HG03439 (cell line): ENCODE measurements at regions not wholly inside any gene's neighbourhood (a gene's known extent, or its start where the extent isn't known, plus 50 kb on each side); places are given as distances from the start of the nearest gene placed in this dataset.
"Not testable (repeated sequence)": the region's sequence is repeated elsewhere in the genome, so short reads cannot be mapped to it uniquely, and the experiment has no call there.

Experiments used
- ATAC-seq: cut with Tn5 transposase; IDR thresholded peaks from one replicate; pipeline ENCODE4 v1.9.1; 2021; ENCODE audit warnings: mild to moderate bottlenecking, moderate library complexity; ENCODE audit not compliant: unreplicated experiment

DNA sequence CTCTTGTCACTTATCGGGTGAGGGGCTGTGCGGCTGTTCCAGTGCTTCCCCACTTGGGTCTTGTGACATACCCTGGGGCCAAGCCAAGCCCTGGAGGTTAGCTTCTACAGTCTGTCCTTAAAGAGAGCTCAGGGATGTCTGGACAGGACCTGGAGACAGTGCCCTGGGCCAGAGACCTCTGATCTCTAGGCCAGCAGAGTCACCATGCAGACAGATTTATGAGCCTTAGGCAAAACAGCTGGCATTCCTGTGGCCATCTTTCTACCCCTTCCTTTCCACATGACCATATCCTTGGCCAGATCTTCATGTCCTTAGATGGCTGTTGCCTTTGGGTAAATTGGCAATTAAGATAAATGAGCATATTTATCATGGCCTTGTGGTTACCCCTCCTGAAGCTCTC, 678.6 kb downstream of the MAFB start:
- ATAC-seq: no peak

DNA sequence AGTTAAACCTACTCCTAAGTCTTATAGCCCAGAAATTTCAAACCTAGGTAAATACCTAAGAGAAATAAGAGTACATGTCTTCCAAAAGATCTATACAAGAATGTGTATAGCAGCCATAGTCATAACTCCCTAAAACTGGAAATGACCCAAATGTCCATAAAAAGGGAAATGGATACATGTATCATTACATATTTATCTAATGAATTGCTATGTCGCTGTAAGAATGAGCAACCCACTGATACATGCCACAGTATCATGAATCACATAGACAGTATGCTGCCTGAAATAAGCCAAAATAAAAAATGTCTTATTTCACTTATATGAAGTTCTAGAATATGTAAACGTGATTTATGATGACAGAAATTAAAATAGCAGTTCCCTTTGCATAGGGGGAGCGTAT, 679.5 kb downstream of the MAFB start:
- ATAC-seq: no peak

DNA sequence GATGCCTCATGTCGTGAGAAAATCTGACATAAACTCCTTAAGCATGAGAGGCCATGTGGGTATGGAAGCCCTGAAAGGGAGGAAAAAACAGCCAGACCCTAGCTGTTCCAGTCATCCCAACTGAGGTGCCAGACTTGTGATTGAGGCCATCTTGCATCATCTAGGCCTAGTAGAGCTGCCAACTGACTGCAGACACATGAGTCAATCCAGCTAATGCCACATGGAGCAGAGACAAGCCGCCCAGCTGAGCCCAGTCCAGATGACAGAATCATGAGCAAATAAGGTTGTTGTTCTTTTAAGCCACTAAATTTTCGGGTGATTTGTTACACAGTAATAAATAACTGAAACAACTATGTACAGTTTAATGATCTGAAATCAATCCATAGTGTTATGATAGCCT, 680.9 kb downstream of the MAFB start:
- ATAC-seq: no peak

DNA sequence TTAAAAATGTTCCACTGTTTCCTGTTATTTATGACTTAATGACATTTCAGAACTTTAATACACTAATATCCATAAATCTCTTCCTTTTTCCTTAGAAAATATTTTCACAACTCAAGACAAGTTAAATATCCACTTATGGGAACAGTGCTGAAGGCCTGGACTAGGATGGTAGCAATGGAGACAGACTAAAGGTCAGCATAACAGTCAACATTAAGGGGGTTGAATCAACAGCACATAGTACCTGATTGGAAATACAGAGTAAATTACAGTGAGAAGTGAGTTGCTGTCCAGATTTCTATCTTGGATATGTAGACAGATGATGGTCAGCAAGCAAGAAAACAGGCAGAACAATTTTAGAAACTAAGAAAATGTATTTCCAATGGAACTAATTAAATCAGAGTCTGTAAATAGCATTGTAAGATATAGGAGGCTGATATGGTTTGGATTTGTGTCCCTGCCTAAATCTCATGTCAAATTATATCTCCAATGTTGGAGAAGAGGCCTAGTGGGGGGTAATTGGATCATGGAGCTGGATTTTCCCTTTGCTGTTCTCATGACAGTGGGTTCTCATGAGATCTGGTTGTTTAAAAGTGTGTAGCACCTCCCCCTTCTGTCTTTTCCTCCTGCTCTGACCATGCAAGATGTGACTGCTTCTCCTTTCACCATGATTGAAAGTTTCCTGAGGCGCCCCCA, 682.7 kb downstream of the MAFB start:
- no peak for ATAC-seq

DNA sequence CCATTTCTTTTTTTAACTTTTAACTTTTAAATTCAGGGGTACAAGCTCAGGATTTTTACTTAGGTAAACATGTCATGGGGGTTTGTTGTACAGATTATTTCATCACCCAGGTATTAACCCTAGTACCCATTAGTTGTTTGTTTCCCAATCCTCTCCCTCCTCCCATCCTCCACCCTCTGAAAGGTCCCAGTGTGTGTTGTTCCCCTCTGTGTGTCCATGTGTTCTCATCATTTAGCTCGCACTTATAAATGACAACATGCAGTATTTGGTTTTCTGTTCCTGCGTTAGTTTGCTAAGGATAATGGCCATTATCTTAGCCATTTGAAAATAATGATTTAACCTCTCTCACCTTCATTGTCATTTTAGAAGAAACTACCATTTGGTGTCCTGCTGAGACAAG, 684.9 kb downstream of the MAFB start:
- ATAC-seq: not testable (repeated sequence)

DNA sequence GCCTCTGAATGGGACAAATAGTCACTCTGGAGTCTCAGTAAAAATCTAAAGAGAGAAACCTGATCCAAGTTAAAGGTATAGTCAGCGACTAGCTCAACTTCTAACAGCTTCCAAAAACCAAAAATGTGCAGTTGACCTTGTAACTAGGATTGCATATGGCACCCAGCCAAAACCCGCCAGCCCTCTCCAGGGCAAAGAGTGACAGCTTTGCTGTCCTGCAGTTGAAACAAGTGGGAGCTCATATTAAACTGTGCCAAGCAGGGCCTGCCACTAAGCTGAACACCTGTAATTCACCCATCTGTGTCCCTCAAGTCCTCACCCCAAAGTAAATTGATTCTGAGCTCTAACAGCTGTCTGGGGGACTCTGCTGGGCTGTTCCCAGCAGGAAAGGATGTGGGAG, 695.3 kb downstream of the MAFB start:
- no peak for ATAC-seq

DNA sequence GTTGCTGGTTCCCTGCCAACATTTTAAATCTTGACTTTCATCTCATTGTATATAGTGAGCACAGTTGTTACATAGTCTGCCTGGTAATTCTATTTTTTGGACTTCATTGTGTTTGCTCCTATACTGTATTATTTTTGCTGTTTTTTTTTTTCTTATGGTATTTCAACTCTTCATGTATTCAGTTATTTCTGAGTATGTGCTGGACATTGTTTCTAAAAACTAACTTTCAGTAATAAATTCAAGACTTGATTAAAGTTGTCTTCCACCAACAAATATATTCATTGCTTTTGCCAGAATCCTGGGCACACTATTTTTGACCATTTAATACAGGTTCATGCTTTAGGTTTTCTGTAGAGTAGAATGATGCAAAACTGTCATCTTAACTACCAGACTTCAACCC, 698.3 kb downstream of the MAFB start:
- ATAC-seq: no peak

DNA sequence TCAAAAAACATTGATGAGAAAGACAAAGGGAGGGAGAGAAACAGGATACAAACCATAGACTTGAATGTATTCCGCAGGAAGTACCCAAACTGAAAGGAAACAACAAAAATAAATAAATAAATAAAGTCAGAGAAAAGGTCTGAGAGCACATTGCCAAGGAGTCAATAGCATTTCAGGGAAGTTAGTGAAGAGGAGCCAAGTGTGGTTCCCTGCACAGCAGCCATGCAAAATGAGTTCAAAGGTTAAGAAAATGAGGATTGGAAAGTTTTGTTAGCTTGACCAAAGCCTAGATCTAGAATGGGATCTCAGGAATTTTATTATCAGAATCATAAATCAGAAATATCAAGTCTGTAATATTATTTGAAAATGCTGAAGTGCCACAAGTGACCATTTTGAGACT, 700.0 kb downstream of the MAFB start:
- no peak for ATAC-seq

DNA sequence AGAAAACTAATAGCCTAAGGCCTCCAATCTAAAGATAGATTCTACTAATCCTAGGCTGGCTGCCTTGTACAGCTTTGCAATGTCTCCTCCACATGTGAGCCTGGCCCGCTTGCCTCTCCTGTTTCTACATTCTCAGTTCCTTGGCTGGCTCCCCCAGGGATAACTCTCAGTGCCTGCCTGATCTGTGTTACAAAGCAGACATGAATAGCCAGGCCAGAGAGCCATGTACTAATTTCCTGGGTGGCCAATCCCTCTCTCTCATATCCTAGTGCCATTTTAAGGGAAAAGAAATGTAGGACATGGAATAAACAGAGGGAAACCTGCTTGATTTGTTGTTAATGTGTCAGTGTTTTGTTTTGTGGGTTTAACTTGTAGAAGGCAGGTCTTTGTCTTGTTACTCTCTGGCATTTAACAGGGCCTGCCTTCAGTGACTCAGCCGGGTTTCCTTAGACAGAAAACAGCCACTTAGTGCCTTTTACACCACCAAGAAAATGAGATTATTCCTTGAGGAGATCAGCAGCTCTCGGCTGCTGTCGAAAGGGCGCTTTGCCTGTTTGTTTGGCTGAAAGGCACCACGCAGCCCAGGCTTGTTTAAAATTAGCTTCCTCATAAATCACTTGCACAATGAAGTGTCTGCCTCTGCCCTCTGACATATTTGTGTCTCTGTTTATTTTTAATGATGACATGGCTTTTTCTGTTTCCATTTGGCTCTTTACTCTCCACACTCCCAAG, 702.7 kb downstream of the MAFB start:
- ATAC-seq: no peak

DNA sequence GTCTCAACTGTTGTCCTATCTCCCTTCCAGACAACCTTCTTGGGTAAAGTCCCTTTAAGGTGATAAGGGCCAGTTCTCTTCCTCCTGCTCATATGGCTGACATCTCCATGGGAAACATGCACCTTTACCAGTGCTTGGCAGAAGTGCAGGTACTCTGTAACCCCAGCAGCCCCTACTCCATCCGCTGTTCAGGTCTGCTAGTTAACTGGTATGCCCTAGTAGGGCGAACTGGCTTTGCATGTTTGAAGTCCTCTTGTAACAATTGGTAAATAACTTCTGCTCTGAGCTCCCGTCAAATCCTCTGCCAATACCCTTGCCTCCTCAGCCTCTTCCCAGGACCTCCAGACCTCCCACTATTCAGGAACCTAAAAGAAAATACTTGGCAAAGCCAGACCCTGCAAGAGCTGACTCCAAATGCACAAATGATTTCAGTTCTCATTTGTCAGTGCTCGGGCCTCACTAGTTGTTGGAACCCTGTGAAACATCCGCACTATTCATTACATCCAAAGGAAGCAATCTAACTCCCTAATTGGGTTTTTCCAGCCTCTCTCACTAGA, 703.7 kb downstream of the MAFB start:
- no peak for ATAC-seq

DNA sequence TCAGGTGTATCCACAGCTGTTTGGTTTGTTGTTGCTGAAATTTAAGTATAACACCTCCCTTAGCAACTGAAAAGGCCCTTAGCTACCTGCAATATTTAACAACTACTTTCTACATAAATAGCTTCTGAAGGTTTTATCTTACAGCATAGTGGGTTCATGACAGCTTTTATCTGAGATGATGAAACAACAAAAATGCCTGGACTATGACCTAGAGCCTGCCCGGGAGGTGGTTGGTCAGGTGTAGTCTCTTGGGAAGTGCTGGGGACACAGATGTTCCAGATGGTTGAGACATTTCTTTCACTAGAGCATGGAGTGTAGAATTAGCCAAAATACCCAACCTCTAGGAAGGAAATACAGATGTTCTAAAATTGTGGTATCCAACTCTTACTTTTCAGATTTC, 705.4 kb downstream of the MAFB start:
- no peak for ATAC-seq

DNA sequence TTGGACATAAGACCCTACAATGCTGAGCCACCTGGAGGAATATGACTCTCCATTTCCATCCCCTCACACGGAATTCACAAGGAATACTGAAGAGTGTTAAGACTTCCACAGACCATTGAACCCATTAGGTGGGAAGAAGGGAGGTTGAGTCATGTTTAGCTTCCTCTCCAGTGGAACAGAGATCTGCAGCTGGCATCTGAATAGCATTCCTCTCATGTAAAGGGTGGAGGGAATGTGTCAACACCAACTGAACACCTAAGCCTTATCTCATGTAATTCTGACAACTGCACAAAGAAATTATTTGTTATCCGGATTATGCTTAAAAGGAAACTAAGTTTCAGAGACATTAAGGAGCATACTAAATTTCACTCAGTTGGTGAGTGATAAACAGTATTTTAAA, 705.9 kb downstream of the MAFB start:
- no peak for ATAC-seq

DNA sequence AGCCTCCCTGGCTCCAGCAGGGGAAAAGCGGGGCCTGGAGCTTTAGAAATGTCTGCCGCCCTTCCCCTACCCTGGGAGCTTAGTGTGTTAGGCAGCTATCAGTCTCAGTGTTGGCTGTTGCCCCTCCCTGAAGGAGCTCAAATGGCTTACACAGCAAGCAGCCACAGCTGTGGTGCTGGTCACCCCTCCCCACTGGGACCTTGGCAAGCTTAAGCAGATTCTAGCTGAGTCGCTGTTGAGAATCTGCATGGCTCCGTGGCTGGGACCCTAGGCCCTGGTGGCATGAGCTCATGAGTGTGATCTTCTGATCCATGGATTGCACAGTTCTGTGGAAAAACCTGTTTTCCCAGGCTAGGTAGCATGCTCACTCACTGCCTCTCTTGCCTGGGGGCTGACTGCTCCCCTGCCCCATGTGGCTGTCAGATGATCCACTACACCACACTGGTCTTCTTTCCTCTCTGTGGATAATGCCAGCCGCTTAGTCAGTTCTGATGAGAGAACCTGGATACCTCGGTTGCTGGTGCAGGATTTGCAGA, 714.0 kb downstream of the MAFB start:
- ATAC-seq: no peak

DNA sequence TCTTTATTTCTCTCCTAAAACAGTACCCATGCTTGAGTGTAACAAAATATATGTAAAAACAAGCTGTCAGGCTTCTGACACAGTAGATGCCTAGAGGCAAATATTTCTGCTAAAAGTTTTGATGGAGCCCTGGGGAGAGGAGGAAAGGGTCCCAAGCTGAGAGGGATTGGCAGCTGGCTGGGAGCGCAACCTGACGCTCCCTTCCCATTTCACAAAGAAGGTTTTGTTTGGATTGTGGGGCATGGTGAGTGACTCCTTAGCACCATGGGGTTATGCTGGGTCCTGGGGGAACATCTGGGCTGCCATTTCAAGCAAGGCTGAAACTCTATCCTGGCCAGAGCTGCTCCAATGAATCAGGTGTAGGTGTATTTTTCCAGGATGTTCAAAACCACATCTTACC, 720.5 kb downstream of the MAFB start:
- ATAC-seq: no peak

DNA sequence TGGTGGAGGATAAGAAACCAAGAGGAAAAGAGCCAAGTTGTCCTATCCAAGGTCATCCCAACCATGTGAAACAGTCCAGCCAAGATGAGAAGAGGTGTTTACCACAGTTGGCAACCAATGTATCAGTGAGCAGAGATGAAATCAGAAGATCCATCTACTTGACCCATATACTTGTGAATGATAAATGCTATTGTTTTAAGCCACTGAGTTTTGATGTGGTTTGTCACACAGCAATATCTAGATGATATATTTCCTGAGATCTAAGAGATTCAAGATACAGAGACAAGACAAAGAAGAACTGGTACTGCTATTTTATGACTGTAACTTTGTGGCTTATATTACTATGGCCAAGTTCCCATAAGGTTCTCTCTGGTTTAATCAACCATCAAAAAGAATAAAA, 721.2 kb downstream of the MAFB start:
- ATAC-seq: no peak

DNA sequence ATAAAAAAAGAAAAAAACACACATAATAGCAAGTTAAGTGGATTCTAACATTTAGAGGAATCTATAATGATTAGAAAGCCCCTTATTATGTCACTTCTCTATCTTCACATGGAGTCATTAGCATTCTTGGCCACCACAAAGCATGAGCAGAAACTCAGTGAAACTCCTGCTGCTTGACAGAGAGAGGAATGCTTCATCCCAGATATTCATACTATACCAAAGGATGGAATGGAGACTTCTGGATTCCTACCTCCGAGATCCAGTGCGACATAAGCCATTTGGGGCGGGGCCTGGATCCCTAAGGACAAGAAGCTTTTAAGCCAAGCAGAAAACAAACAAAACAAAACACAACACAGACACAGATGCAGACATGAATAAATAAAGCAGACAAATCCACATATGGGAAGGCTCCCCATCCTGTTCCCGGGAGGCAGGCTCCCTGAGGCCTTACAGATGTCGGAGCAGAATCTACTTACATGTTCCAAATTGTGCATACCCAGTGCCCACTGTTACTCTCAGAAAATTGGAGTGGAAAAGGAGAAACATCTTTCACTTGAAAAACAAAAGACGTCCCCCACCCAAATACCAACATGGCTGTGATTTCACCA, 727.3 kb downstream of the MAFB start:
- ATAC-seq: no peak

DNA sequence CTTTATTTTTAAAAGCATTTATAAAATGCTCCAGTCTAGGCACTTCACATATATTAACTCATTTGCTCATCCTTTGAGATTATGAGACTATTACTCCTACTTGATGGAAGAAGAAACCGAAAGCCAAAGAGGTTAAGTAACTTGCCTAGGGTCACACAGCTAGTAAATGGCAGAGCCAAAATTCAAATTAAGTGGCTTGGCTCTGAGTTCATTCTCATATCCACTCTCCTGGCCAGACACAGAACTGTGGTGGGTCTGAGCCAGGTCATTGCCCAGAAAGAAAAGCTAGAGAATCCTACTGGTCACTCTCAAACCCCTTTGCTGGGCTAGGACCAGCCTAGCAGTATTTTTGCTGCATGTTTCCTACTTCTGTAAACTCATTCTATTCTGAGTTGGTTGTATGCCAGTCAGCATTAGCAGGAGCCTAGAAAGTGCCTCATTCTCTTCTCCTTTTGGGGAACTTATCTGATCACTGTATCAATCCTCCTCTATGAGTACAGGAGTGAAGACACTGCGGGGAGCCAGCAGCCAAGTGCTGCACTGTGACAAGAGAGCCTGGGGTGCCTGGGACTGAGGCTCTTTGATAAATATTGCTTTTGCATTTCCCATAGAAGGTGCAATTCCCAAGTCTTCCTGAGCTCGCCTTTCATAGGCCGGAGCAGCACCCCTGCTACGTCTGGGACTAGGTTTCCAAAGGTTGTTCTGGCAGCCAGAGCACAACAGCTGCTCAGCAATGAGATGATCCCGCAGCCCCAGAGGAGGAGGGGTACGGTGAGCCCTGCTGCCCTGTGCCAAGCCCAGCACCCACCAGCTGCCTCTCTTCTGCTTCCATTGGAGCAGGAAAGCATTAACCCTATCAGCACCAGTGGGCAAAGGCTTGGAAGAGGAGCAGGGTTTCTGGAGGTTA, 728.3 kb downstream of the MAFB start:
- ATAC-seq: no peak

DNA sequence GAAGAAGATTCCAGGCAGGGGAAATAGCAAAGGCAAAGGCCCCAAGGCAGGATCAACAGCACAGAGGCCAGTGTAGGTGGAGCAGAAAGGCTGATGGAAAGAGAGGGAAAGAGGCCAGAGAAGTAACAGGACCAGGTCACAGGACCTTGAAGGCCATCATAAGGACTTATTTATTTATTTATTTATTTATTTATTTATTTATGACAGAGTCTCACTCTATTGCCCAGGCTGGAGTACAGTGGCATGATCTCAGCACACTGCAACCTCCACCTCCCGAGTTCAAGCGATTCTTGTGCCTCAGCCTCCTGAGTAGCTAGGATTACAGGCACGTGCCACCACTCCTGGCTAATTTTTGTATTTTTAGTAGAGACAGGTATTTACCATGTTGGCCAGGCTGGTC, 731.1 kb downstream of the MAFB start:
- ATAC-seq: not testable (repeated sequence)

DNA sequence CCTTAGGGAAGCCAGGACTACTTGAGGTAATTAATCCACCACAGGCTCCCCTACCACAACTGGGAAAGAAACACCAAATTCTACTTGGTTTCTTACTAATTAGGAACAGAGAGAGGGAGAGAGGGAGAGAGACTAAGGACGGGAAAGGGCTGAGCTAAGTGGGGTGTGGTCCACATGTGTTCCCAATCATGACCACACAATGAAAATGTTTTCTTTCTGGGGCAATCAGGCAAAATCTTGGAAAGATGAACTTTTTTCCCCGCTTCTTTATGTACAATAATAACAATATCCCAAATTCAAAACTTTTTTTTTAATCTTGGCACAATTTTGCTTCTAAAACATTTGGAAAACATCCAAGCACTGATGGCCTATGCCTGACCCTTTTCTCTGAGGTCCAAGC, 734.4 kb downstream of the MAFB start:
- no peak for ATAC-seq

DNA sequence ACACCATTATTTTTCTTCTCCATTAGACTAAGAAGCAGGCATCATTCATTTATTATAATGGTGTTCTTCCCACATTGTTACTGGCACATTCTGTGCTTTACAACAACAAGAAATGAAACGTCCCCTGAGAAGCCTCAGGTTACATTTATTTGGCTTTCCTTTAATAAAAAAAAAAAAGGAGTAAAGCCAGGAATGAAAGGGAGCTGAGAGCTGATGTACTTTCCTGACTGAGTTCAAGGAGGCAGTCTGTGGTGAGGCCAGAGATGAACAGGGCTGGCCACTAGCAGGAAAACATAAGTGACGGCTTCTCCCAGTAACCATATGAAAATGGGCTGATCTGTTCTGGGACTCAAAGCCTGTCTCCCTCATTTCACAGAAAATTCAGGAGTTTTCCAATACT, 742.1 kb downstream of the MAFB start:
- ATAC-seq: no peak
